AG10803 (cell line): ENCODE measurements at regions not wholly inside any gene's neighbourhood (a gene's known extent, or its start where the extent isn't known, plus 50 kb on each side); places are given as distances from the start of the nearest gene placed in this dataset.
"Not testable (repeated sequence)": the region's sequence is repeated elsewhere in the genome, so short reads cannot be mapped to it uniquely, and the experiment has no call there.

ENCODE experiments used
- DNase-seq: peaks from one replicate; pipeline ENCODE4 v3.0.0; 2010; ENCODE audit warnings: low read depth
- H3K4me3 ChIP-seq: 2 replicates; pipeline ENCODE4 v1.5.1; 2011; ENCODE audit warnings: mild to moderate bottlenecking, low read length, control low read depth
- TF ChIP-seq, protein P1 (sequence below): conservative IDR thresholded peaks from 2 replicates; pipeline ENCODE4 v1.5.1; 2011; ENCODE audit warnings: mild to moderate bottlenecking, low read length, control low read depth, inconsistent platforms

- no peak overlapping the region for H3K4me3 ChIP-seq
- no peak for DNase-seq
- TF ChIP-seq, protein P1, sequence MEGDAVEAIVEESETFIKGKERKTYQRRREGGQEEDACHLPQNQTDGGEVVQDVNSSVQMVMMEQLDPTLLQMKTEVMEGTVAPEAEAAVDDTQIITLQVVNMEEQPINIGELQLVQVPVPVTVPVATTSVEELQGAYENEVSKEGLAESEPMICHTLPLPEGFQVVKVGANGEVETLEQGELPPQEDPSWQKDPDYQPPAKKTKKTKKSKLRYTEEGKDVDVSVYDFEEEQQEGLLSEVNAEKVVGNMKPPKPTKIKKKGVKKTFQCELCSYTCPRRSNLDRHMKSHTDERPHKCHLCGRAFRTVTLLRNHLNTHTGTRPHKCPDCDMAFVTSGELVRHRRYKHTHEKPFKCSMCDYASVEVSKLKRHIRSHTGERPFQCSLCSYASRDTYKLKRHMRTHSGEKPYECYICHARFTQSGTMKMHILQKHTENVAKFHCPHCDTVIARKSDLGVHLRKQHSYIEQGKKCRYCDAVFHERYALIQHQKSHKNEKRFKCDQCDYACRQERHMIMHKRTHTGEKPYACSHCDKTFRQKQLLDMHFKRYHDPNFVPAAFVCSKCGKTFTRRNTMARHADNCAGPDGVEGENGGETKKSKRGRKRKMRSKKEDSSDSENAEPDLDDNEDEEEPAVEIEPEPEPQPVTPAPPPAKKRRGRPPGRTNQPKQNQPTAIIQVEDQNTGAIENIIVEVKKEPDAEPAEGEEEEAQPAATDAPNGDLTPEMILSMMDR = no peak
Measured at GRCh38 chrX:116321711-116322110, 114.7 kb upstream of the SLC6A14 start.

- not testable (repeated sequence) for DNase-seq
Measured at GRCh38 chrX:116332026-116332425, 104.4 kb upstream of the SLC6A14 start.

GRCh38 chrX:116334797-116335196 is 101.6 kb upstream of the SLC6A14 start:
- H3K4me3 ChIP-seq = not testable (repeated sequence)

More at GRCh38 chrX:116332026-116332425, 104.4 kb upstream of the SLC6A14 start:
- H3K4me3 ChIP-seq = not testable (repeated sequence)

GRCh38 chrX:116339407-116339806 is 97.0 kb upstream of the SLC6A14 start:
- DNase-seq = no peak
- no peak overlapping the region for H3K4me3 ChIP-seq
- TF ChIP-seq, protein P1 = no peak

More at GRCh38 chrX:116334797-116335196, 101.6 kb upstream of the SLC6A14 start:
- DNase-seq = not testable (repeated sequence)

GRCh38 chrX:116342903-116343302 is 93.5 kb upstream of the SLC6A14 start:
- TF ChIP-seq, protein P1 = no peak
- no peak for DNase-seq
- no peak overlapping the region for H3K4me3 ChIP-seq

GRCh38 chrX:116345958-116346357 is 90.4 kb upstream of the SLC6A14 start:
- DNase-seq = no peak
- TF ChIP-seq, protein P1 = no peak
- no peak overlapping the region for H3K4me3 ChIP-seq

GRCh38 chrX:116357329-116357728 is 79.1 kb upstream of the SLC6A14 start:
- TF ChIP-seq, protein P1 = no peak
- DNase-seq = no peak
- no peak overlapping the region for H3K4me3 ChIP-seq

- no peak for DNase-seq
- H3K4me3 ChIP-seq = no peak overlapping the region
- TF ChIP-seq, protein P1 = no peak
Measured at GRCh38 chrX:116378961-116379360, 57.4 kb upstream of the SLC6A14 start.
